Left lobe of liver (tissue), 2 donors: ENCODE measurements at regions not wholly inside any gene's neighbourhood (a gene's known extent, or its start where the extent isn't known, plus 50 kb on each side); places are given as distances from the start of the nearest gene placed in this dataset.
A peak's percentile ranks its signal among the peaks of the same experiment; 100 is the strongest.
"Not testable (repeated sequence)": the region's sequence is repeated elsewhere in the genome, so short reads cannot be mapped to it uniquely, and the experiment has no call there.

Experiments
- ATAC-seq: fragments of 200-7000 bp; cut with Tn5 transposase; one replicate; pipeline ENCODE4 v1.9.1; 2020; ENCODE audit warnings: mild to moderate bottlenecking, moderate library complexity
- DNase-seq: peaks from one replicate; pipeline ENCODE4 v3.0.0-alpha.2; 2020; ENCODE audit warnings: low spot score
- donor health status: DM: no; HTN: no; CAD: no; lungs with moderate emphysema.
- donor health status: DM: no; HTN: yes; CAD: no.

DNA sequence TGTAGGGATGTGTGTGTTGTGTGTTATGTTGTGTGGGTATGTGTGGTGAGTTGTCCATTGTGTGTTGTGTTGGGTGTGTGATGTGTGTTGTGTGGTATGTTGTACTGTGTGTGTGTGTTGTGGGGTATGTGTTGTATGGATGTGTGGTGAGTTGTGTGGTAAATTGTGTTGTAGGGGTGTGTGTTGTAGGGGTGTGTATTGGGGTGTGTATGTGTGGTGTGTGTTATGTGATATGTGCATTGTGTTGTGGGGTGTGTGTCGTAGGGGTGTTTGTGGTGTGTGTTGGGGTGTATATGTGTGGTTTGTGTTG lies 97.8 kb upstream of the PODXL start:
- DNase-seq (no peak), ATAC-seq (no peak)

DNA sequence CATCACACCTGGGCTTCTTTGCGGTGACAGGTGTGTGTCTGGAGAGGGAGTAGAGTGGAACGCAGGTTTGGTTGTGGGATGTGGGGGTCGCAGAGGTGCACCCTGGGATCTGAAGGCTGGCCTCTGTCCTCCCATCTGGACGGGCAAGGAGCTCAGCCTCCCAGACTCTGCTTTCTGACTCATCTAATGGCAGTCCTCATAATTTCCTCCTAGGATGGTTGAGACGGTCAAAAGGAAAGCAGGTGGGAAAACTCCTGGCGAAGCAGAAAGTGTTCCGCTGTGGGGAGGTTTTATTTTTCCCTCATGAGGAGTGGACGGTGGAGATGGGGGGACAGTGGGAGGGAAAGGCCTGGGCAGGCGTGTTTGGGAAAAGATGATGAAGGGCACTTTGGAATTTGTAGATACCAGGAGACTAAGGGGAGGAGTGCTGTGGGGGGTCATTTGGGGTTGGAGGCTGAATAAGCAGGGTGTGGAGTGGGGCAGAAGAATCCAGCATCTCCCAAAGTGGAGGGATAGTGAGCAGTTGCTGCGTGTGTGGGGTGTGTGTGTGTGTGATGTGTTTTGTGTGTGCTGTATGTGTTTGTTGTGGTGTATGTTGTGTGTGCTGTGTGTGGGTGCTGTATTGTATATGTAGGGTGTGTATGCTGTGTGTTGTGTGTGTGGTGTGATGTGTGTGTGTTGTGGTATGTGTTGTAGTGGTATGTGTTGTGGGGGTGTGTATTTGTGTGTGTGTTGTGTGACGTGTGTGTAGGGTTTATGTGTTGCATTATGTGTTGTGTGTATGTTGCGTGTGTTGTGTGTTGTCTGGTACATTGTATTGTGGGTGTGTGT lies 97.2 kb upstream of the PODXL start:
- DNase-seq (no peak), ATAC-seq (no peak)

DNA sequence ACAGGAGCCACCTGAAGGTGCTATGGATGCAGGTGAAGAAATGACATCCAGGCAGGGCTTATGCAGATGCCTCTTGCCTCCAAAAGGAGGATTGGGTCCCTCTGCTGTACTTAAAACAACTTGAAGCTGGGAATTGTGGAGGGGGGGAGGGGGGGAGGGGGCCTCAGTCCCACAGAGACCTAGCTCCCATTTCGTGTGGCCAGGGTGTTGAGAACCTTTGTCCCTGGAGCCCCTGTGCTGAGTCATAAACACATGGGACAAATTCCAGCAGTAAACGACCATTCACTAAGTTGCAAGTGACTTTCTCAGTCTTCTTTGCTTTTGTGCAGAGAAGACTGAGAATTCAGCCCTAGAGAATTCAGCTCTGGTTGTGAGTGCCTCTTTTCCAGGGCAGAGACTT lies 96.5 kb upstream of the PODXL start:
- no peak for ATAC-seq
- DNase-seq, result no peak

DNA sequence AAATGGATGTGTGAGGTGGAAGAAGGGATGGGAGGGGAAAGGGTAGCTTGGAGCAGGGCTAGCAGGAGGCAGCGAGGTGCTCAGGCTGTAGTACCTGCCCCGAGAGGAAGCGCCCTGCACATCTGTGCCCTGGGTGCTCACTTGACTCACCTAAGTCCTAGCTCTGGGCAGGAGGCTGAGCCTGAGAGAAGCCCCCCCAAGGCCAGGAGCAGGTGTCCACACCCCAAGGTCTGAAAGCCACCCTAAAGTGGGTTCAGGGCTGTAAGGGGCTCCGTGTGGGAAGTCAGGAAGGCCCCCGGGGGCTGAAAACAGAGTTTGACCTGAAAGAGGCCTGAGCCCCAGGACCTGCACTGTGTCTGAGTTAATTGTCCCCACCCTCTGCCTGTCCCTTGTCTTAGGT lies 95.8 kb upstream of the PODXL start:
- DNase-seq (no peak), ATAC-seq (no peak)

DNA sequence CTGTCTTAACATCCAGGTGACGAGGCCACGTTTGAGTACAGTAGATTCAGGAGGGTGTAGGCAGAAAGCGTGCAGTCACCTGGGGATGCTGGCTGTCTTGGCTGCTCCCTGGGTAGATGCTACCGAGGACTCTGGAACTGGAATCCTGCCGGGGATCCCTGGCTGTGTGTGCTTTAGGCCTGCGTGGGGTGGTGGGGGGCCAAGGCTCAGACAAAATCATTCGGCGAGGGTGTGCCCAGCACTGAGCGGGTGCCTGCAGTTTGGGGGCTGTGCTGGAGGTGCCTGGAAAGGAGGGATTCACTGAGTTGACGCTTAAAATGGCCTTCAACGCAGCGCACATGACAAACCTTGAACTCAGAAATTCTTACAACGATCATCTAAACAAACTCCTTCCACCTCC lies 93.5 kb upstream of the PODXL start:
- no peak for ATAC-seq

DNA sequence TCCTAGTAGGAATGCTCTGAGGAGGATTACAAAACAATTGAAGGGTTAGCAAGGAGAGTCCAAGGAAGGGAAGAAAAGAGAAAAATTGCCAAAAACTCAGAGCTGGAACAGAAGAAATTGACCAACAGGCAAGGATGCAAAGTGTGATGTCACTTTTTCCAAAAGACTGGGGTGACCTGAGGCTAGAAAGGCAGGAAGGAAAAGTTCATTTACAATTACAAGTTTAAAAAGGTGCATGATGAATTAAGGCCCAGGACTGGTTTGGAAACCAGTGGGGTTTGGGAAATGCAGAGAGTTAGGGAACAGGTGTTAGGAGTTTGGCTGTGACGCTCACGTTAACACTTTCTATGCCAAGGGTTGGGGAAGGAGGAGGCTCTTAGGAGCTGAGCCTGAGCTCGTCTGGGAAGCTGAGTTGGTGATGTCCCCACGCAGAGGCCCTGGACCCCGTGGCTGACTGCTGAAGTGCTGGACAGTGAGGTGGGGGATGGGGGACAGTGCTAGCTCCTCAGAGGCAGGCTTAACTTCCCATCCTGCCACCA lies 92.6 kb upstream of the PODXL start:
- DNase-seq (no peak), ATAC-seq (no peak)

More for the DNA sequence above, 93.5 kb upstream of the PODXL start:
- no peak for DNase-seq

DNA sequence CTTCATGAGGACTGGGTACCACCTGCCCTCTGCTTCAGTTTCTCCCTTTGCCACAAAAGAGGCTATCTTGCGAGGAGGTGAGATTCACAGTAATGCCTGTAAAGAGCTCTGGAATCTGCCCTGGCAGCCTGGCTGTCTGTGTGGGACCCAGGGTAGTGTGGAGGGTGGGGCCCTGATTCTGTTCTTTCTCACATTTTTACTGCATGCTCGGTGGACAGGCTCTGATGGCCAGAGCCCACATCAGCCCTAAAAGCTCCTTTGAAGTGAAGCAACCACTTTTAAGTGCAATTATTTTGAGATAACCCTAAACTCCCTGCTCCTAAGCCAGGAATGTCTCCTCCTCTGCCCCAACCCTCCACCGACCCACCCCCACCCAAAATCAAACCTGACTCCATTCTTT lies 92.1 kb upstream of the PODXL start:
- ATAC-seq (no peak), DNase-seq (no peak)

DNA sequence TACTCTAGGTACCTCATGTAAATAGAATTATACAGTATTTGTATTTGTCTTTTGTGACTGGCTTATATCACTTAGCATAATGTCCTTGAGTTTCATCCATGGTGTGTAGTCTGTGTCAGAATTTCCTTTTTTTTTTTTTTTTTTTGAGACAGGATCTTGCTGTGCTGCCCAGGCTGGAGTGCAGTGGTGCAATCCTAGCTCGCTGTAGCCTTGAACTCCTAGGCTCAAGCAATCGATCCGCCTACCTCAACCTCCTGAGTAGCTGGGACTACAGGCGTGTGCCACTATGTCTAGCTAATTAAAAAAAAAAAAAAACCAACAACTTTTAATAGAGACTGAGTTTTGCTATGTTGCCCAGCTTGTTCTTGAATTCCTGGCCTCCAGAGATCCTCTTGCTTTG lies 89.8 kb upstream of the PODXL start:
- no peak for DNase-seq

DNA sequence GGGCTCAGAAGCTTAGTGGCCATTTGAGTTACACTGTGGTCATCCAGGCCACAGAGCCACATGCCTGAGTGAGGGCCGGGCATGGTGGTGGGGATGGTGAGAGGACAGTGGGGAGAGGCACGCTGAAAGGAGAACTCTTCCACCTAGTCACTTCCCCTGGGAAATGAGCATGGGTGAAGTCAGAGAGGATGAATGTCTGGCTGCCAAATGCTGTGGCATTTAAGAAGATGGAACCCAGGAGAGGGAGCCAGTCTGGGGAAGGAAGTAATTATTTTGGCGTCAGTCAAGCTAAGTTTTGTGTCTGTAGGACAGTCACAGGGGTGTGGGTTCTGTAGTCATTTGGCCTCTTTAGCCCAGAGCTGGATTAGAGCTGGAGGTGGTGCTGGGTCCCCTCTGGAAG lies 86.0 kb upstream of the PODXL start:
- ATAC-seq, result no peak
- no peak for DNase-seq

More for the DNA sequence above, 89.8 kb upstream of the PODXL start:
- no peak for ATAC-seq

DNA sequence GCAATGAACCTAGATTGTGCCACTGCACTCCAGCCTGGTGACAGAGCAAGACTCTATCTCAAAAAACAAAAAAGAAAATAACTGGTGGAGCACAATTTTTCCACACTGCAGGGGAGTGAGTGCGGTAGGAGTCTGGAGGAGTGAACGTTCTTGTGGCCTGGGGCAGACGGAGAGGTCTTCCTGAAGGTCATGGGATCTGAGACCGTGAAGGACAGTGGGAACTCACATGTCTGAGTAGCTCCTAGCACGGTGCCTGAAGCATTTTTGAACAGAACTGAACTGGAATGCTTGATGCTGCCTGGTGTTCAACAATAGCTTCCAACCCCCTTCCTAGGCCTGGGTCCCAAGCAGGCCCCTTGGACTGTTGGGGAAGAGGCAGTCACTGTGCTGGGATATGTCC lies 84.3 kb upstream of the PODXL start:
- ATAC-seq, result no peak
- DNase-seq, result no peak

DNA sequence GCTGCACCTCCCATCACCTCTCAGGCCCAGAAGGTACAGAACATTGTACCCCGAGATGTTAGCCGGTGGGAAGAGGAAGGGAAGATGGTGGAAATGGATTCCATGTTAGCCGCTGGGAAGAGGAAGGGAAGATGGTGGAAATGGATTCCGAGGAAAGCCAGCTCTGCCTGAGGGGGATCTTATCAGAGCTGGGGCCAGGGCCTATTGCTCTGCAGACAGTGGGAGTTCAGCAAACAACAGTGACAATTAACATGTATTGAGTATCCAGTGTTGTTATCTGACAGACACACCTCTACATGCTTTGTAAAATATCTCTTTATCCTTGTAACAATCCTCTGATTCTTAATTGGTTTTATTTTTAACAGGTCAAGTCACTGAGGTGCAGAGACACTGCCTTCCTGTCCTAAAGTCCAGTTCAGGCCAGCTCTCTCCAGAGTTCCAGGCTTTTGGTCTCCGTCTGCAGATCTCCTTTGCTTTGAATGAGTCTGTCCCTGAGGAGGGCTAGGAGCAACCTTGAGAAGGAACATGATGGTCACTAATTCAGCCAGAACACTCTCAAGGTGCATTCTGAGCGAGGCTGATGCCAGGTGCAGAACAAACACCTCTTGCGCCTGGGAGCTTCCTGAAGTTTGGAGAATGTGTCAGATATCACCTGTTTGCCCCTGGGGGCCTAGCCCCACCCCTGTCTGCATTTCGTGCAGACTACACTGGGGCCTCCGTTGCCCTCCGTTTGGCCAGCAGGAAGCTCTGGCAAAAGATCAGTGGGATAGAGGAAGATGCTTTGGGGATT lies 82.4 kb upstream of the PODXL start:
- ATAC-seq, result no peak
- no peak for DNase-seq

DNA sequence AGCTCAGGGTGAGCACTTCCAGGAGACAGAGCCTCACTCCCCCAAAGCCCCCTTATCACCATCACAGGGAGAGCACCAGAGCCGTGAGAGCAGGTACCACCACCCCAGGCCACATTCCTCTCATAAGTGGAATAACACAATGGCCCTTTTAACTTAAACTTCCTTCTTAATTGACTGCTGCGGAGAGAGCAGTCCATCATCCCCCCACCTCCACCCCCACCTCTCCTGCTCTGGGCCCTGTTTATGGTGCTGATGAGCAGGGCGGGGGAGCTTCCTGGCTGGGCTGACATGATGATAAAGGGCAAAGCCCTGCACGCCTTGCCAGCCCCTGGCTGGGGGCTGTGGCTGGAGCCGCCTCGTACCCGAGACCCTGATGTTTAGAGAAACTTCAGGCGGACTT lies 81.4 kb upstream of the PODXL start:
- DNase-seq, result no peak
- ATAC-seq, result no peak

DNA sequence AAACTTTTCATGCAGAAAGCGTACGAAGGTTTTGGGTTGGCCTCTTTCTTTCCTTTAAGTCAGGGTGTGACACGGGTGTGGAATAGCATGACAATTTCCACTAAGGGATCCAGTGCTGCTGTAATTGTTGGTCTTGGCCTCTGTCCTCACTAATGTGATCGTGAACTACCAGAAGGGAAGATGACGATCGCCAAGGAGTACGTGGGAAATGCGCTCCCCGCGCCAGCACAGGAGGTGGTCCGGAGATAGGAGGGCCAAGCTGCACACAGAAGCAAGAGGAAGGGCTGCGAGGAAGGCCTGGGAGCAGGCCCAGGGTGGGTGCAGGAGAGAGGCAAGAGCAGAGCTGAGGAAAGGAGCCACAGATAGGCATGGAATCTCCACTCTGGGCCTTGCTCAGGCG lies 79.7 kb upstream of the PODXL start:
- DNase-seq (no peak), ATAC-seq (no peak)

DNA sequence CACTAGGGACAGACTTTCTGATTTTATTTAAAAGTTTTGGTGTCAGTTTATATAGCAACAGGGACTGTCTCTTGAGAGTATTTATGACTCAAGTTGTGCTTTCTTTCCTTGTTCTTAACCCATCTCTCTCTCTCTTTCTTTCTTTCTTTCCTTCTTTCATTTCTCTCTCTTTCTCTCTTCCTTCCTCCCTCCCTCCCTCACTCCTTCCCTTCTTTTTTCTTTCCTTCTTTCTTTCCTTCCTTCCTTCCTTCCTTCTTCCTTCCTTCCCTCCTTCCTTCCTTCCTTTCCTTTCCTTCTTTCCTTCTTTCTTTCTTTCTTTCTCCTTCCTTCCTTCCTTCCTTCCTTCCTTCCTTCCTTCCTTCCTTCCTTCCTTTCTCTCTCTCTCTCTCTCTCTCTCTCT lies 77.8 kb upstream of the PODXL start:
- ATAC-seq, DNase-seq: not testable (repeated sequence)

DNA sequence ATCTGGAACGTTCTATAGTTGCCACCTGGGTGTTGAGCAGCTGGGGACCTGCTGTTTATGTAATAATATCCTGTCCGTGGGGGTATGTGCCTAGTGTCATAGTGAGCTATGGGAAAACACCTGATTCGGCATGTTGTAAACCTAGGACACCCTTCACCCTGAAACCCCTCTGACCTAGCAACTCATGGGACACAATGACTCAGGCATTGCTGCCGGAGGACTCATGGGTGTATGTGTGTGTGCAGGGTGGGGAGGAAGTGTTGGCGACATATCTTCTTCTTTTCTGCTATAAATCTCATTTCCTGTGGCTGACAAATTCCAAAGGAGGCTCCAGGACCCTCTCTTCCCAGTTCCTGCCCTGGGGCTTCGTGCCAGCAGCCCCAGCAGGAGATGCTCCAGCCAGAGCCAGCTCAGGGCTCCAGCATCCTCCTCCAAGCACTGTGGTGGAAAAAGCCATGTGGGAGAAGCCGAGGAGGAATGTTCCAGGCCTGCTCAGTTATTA lies 77.0 kb upstream of the PODXL start:
- DNase-seq, result no peak
- ATAC-seq, result peak; percentile 13

DNA sequence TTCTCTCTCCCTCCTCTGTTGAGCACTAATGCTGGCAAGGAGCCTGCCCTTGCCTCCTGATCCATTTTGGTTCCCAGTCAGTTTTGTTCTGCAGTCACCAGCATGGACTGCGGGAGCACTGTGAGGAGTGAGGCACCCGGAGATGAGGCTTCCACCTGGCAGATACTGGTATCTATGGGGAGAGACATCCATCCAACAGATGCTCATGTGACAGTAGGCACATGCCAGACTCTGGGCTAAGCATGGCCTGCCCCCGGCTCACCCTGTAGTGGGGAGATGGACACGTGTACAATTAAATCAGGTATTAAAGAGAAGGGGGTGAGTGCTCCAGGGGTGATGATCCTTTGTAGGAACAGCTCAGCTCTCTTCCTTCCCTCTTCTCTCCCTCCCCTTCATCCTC lies 74.0 kb upstream of the PODXL start:
- ATAC-seq (no peak), DNase-seq (no peak)

DNA sequence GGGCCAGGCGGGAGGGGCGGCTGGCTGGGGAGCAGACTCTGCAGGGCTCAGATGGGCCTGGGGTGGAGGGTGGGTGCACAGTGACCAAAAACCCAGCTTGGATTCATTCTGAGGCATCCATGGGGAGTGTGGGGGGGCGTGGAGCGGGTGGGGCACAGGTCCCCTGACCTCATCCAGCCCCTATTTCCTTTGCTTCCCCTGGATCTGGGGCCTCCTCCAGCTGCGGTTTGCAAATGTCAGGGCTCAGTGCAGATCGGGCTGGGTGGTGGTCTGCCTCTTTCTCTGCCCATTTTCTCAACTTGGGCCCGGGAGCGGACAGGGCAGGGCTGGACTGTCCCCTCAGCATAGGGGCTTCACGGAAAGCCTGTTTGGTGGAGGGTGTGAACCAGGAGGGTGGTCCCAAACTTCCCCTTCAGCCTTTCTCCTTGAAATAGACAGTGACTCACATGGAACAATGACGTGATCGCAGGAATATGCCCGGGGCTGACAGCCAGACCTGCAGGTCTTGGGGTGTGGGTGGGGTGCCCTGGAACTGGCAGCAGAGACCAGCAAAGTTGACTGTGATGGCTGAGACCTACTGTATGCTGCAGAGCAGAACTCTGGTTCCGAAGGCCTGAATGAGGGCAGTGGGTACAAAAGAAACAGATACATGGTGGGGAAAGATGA lies 72.9 kb upstream of the PODXL start:
- DNase-seq, result no peak
- ATAC-seq, result no peak

DNA sequence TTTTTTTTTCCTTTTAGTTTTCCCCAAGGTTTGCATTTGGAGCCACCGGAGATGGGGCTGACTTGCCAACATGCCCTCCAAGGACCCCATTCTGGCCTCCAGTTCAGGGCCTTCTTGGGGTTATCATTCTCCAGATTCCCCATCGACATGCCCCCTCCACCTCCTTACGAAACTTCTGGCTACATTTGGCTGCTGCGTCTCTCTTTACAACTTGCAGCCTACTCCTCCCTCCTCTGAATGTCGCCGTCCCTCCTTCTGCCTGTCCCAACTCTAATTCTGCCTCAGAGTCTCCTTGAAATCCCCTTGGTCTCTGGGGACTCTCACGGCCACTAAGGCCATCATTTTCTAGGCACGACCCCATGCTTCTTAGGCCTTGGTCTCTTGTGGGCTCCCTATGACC lies 72.2 kb upstream of the PODXL start:
- DNase-seq, result no peak
- ATAC-seq, result no peak

DNA sequence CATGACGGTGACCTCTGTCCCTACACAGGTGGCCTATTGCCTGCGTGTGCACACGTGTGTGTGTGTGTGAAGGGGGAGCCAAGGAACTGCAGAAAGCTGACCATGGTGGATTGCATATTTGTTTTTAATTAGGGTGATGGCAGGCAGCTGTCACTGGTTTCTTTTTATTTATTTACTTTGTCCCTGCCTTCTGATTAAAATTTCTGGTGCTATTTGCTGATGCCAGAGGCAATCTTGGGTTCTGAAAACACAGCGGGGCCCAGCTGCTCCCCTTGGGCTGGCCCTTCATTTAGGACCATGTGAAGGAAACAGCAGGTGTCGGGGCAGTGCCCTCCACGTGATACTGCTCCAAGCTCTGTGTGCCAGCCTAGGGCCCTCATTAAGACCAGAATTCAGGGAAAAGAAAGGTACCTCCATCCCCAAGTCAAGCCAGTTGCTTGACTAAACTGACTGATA lies 71.3 kb upstream of the PODXL start:
- DNase-seq, result no peak
- ATAC-seq, result no peak

DNA sequence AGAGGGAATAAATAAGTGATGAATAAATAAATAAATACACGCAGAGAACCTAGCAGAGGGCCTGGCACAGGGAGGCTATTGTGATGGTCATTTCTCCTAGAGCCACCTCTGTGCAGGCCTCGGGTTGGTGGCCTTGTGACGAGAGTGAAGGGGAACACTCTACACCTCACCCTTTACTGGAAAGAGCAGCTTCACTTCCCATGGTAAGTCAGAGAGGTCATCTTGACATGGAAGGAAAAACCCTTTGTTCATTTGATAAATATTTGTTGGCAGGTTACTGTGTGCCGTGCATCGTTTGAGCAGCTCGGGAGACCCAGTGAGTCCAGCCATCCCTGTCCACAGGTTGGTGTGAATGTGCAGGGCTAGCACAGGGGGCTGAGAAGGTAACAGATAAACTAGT lies 70.2 kb upstream of the PODXL start:
- ATAC-seq, result no peak
- no peak for DNase-seq

DNA sequence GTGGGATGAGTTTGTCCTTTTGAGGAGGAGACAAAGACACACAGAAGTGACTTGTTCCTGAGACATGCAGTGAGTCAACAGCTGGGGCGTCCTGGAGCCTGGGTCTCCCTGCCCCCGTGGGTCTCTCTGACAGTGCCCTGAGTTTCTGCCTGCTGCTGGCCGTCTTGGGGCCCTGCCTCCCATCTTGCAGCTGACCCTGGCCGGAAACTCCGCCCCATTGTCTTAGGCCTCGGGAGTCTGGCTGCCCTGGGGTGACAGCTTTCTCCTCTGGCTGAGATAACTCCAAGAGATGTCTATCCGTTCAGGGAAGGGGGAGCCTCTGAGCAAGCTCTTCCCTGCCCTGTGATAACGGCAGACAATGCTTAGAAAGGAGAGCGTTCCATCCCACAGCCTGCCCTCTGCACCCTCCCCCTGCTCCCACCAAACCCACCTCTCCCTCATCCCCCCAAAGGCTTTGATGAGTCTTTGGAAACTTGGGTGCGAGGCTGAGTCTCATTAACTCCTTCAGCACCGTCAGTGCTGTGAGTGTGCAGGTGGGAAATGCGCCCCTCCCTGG lies 69.5 kb upstream of the PODXL start:
- ATAC-seq (peak; percentile 52), DNase-seq (no peak)
